NCI-H82 (cell line): ENCODE measurements at regions not wholly inside any gene's neighbourhood (a gene's known extent, or its start where the extent isn't known, plus 50 kb on each side); places are given as distances from the start of the nearest gene placed in this dataset.
"Not testable (repeated sequence)": the region's sequence is repeated elsewhere in the genome, so short reads cannot be mapped to it uniquely, and the experiment has no call there.

Experiments used
- DNase-seq: peaks from one replicate; lab custom pipeline; 2025; lab: John Stamatoyannopoulos, UW

DNA sequence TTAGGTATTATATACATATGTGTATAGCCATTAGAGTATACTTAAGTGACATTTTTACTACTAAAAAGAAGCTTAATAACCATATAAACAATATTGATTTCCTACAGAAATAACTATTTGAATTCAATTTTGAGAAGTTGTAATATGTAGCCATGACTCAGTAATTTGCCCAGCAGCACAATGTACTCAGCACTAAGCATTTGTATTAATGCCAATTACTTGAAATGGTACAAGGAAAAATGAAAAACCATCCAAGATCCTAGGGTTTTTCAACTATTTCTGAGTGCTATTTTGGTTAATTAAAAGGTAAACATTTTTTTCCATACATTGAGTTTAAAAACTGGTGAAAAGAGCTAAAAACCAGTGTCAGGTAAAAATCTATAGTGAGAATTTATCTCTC lies 324.0 kb downstream of the KCNJ3 start:
- DNase-seq = no peak

DNA sequence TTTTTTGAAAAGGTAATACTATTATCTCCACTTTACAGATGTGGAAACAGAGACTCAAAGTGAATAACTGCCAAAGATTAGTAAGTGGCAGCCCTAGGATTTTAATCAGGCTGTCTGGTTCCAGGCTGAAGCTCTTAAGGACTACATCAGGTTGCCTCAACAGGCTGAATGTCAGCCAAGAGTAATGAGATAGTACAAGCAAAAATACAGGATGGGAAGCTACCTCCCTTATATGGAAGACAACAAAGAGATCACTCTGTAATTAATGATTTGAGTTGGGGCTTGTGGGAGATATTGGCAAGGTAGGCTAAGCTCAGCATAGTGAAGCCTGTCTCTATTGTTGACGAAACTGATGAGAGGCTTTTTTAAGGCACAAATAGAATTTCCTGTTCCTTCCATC lies 323.1 kb downstream of the KCNJ3 start:
- DNase-seq = peak; percentile 77

DNA sequence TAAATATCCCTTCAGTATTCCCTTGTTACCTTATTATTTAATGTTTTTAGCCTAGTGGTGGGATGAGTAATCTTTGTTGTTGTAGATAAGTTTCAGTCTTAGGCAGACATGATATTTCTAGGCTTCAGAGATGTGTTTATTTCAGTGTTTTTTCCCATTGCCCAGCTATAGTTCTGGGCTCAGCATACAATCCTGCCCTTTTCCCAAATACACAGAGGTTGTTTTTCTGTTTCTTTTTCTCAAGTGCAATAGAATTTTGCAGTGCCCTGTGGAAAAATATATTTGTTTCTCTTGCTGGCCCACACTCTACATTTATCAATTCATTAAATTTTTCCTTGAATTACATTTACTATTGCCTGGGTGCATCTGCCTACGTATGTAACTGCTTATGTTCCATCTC lies 321.8 kb downstream of the KCNJ3 start:
- DNase-seq = no peak

DNA sequence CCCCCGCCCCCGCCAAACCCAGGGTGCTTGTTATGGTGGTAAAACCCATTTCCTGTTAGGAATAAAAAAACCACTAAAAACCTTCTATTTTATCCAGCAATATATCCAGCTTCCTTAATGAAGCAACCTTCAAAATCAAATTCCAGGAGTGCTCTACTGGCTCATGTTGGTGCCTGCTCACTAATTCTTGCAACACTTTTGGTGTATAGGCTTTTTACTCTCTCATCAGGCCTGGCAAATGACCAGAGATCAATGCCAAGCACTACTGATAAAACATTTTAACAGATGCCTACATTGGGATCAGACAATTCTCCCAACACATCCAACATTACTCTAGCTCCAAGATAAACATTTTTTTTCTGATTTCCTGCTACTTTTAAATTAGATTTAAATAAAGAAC lies 312.4 kb downstream of the KCNJ3 start:
- DNase-seq = no peak

DNA sequence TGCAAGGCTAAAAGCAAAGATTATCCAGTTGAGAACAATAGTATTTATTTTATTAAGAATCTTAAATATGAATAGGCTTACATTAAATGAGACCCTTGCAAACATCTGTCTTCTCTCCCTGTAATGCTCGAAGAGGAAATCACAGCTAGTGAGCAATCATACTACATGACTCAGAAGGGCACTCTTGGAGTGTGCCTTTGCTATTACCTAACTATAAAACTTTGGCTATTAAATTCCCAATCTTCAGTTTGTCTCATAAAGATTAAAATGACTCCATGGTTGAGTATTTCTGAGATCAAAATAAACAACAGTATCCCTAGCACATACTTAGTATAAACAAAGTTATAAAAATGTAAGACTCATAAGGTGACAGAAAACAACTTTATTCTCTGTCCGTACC lies 296.9 kb downstream of the KCNJ3 start:
- no peak for DNase-seq

DNA sequence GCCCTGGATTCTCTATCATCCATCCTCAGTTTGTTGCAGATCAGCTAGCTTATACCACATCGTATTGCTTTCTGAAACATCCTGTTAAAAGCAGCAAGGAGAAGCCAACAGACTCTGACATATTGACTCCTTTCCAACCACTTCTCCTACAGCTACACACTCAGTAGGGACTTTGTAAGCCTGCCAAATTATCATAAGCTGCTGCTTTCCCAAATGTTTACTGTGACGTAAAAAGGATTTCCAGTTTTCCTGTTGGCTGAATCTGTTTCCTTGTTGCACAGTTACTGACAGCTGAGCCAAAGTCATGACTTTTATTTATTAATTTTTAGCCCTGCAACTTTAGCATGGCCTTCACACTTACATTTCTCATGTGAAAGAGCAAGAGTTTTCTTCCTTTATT lies 294.3 kb downstream of the KCNJ3 start:
- DNase-seq = no peak

DNA sequence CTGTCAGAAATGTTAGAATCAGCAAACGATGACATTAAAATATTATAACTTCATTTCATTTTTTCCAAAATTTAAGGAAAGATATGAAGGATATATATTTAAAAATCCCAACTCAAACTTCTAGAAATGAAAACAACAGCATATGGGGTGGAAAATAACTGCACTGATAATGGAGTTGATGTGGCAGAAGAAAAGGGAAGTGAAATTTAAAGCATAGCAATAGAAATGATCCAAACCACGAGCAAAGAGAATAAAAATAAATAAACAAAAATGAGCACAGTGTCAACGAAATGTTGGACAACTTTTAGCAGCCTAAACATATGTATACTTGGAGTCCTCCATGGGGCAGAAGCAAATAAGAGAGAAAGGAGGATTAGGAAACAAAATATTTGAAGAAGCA lies 280.2 kb downstream of the KCNJ3 start:
- no peak for DNase-seq

DNA sequence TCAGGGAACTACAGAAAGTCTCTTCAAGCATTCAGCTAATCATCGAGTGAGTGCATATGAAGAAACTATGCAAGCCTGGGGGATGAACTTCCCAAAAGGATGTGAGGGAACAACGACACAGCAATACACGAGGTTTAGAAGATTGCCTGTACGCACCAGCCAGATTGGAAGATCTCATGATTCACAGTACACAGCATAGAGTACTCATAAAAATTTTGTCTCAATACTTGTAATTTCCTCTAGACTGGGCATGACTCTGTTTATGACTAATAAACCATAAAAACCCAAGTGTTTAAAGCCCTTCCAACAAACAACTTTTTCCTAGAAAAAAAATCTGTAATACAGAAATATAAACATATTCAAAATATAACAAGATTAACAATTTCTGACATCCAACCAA lies 279.7 kb downstream of the KCNJ3 start:
- DNase-seq = no peak

DNA sequence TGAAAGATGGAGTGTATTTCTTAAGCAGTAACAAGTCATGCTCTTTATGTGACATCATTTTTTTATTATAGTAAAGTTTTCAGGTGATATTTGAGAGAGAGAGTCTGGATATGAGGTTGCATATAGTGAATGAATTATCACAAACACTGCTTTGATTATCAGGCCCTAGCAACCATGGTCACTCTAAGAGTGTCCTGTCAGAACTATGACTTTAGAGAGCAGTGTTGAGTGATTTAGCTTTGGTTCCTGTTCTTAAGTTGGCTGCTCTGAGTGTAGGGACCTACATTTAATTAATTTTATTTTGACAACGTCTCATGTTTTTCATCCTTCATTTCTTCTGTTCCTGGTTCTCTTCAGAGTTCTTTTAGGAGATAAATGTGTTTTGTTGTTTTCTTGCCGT lies 275.5 kb downstream of the KCNJ3 start:
- no peak for DNase-seq

DNA sequence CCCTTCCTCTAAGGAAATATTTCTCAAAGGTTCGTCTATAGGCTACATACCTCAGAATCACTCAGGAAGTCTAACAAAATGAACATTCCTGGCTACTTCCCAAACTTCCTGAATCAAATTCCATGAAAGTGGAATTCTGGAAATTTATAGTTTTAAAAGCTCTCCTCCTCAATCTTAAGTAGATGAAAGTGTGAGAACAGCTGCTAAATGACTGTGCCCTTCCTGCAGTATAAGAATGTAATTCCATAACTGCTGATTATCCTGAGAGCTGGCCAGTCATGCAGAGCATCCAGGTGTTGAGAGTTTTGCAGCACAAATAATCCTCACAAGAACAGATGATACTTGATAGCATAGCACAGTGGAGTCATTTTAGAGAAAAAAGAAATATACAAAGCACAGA lies 265.0 kb downstream of the KCNJ3 start:
- peak; percentile 70 for DNase-seq

DNA sequence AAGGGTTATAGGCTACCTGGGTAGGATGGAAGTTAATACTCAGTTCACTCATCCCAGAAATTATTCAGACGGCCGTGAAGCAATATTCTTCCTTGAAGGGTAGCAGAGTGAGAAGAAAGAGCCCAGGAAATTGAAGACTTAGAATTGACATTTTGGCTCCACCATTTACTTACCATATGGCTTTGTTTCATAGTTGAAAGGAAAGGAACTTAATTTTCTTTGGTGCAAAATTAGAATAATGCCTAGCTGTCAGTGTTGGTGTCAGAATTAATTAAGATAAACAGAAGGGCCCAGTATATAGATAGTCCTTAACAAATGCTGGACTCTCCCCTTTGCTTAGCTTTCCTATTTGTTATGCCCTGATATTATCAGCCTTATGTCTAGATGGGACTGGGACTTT lies 263.2 kb downstream of the KCNJ3 start:
- DNase-seq = no peak

DNA sequence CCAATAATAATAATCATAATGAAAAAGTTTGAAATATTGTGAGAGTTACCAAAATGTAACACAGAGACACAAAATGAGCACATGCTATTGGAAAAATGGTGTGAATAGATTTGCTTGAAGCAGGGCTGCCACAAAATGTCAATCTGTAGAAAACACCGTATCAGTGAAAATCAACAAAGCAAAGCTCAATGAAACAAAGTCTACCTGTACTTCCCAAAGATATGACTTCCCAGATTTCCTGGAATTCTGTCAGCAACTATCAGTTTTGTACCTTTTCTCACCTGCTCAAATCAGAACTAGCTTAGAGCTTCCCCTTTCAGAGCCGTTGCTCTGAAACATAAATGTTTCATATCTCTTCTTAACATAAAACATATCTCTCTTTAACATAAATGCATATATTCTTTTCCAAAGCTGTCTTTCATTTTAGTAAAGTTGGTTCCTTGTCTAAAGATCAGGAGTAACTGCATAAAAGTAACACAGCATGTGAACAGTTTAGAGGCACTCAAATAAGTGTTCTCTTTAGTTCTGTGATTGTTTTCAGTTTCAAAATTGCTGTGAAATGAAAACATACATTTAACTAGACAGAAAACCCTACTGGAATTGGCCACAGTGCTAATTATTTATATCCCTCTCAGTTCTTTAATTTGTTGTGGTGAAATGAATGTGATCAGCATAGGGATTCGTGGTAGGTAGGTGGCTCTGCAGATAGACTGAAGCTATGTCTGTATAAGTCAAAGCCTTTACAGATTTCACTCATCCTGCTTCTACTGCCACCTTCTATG lies 262.5 kb downstream of the KCNJ3 start:
- no peak for DNase-seq

DNA sequence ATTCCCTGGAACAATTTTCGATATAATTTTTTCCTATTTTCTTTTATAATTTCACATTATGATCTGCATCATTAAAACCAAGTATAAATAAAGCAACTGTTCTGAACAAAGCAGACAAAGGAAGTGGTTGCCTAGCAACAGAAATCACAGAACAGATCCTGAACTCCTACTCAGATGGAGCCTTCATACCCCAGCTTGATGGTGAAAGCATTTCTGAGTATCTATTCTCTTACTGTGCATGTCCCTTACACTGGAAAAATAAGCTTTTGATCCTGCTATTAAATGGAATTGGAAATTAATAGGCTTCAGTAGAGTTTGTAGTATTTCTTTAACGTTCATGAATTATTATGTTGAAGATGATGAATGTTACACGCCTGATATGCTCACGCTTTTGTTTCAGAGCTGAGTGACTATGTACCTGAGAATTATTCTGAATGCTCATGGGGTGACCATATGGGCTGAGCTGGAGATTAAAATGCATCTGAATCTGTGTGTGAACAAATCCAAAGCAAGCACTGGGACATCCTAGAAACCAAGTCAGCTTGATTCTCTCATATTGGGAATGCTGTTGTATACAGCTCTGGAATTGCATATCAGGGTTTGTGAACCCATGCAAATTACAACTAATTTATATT lies 254.0 kb downstream of the KCNJ3 start:
- DNase-seq = peak; percentile 71

DNA sequence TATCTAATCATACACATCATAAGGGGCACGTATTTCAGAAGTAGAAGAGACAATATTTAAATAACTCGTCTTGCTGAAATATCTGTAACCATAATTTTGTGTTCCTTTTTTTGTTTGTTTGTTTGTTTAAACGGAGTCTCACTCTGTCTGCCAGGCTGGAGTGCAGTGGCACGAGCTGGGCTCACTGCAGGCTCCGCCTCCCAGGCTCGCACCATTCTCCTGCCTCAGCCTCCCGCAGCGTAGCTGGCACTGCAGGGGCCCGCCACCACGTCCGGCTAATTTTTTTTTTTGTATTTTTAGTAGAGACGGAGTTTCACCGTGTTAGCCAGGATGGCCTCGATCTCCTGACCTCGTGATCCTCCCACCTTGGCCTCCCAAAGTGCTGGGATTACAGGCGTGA lies 248.9 kb downstream of the KCNJ3 start:
- DNase-seq = not testable (repeated sequence)

DNA sequence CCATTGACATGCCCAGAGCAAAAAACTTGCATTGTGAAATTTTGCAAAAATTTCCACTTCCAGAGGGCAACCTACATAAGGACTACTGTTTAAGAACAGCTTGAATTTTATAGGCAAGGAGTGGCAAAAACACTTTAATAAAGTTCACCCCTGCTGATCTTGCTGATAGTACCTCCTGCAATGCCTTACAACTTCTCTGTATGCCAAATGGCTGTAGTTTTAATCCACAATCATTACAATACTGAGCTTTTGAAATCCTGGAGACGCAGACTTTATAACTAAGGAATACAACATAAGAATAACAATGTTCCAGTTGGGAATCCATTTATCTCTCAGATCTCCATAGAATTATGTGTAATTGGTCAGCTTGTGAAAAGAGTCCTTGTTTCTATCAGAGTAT lies 247.5 kb downstream of the KCNJ3 start:
- DNase-seq = no peak

DNA sequence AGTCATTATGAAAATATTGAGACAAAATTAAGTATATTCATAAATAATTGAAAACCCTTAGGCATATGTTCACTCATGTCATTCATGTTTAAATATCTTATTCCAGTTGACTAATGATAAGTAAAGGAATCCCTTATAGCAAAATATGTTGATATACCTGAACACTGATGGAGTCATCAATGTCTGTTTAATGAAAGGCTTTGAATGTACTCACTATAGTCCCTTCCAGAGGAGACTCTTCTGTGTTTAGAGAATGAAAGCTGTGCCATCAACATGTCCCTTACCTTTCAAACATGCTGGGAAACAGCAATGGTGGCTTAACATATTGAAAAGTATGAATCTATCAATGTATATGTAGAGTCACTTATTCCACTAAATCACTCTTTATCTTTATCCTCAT lies 242.9 kb downstream of the KCNJ3 start:
- DNase-seq = no peak

DNA sequence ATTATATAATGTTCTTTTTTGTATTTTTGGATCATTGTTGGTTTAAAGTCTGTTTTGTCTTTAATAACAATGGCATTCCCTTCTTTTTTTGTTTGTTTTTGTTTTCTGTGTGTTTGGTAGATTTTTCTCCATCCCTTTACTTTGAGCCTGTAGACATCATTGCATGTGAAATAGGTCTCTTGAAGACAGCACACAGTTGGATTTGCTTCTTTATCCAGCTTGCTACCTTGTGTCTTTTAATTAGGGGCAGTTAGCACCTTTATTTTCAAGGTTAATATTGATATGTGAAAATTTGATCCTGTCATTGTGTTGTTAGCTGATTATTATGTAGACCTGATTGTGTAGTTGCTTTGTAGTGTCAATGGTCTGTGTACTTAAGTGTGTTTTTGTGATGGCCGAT lies 235.7 kb downstream of the KCNJ3 start:
- DNase-seq = no peak

DNA sequence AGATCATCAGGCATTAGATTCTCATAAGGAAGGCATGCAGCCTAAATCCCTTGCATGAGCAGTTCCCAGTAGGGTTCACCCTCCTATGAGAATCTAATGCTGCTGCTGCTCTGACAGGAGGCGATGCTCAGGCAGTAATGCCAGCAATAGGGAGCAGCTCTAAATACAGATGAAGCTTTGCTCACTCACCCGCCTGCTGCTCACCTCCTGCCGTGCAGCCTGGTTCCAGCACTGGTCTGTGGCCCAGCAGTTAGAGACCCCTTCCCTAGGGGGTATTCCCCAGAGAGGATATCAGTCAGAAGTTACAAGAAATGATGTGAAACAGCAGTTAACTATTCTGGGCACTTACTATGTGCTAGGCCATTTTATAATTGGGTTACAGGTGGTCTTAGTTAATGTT lies 226.0 kb downstream of the KCNJ3 start:
- DNase-seq = peak; percentile 21

DNA sequence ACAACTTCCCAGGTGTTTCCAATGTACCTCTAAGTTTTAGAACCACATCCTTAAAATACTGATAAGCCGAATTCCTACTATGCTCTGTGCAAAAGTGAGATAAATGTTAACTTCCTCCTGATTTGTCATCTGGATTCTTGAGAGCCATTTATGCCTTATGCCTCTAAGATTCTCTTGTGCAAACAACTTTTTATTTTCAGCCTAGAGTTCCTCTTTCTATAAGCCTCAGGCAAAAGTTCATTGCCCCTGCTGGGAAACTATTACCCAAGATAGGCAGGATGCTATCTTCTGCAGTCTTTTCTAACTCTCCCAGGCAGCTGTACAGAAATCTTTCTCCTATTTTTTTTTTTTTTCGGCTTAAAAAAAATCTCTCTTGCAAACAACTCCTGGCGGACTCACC lies 216.1 kb downstream of the KCNJ3 start:
- DNase-seq = no peak

DNA sequence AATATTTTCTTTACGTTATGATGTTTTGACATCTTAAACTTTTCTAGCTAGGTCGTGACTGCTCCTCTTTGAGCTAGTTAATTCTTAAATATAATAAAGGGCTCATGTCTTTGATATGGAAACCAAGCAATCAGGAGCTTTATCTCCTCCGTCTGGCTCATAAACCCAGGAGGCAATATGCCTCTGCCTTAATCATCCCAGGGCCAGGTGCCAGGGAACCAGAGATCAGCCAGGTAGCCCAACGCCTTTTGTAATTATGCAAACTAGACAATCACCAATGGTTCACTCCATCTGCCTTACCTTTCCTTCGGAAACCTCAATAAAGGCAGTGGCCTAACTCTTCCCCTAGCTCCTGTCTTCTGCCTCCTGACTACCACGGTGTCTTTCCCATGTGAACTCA lies 213.7 kb downstream of the KCNJ3 start:
- DNase-seq = peak; percentile 22

DNA sequence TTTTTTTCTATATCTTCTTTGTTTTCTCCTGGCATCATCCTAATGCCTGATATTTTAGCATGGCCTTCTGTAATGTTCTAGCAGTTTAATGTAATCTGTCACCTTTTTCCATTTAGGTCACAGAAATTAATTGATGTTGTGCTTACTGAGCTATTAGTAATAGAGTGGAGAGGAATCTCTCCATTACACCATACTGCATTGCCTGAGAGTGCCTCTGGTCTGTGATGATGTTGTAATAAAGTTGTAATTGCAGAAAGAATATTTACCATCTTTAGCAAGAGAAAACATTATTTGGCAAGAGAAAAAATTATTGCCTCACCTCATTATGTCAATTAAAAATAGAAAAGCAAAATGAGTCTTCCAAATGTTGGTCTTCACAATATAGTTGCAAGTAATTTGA lies 213.2 kb downstream of the KCNJ3 start:
- no peak for DNase-seq

DNA sequence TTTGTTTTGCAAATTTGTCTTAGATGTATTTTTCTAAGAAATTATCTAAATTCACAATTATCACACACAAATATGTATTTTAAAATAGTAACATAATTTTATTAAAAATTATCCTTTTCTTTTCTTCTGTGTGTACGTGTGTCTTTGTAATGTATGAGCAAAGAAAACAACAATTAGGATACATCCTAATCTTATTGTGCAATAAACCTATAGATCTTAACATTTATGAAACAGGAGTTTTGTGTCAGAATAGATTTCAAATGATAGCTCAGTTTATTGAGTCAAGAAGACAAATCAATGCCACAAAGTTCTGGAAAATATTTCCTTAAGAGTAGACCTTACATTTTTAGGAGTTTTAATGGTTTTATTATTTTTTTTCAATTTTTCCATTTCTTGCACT lies 212.2 kb downstream of the KCNJ3 start:
- DNase-seq = no peak

DNA sequence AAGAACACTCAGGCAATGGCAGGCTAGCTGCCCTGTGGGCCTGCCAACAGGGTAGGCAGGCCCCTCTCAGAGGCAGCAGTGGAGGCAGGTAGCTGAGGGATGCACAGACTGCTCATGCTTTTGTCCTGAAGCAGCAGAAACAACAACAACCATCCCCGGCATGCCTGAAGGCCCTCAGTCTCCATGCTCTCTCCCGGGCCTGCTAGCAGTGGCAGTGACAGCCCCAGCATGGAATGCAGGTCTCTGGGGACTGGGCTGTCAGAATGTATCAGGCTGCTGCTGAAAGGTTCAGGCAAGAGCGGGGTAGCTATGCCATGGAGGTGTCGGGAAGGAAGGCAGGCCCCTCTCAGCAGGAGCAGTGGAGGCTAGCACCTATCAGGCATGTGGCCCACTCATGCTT lies 209.8 kb downstream of the KCNJ3 start:
- no peak for DNase-seq
